GM18499 (cell line): ENCODE measurements at regions not wholly inside any gene's neighbourhood (a gene's known extent, or its start where the extent isn't known, plus 50 kb on each side); places are given as distances from the start of the nearest gene placed in this dataset.
"Not testable (repeated sequence)": the region's sequence is repeated elsewhere in the genome, so short reads cannot be mapped to it uniquely, and the experiment has no call there.

ENCODE experiments used
- ATAC-seq: cut with Tn5 transposase; IDR thresholded peaks from one replicate; pipeline ENCODE4 v1.9.1; 2021; ENCODE audit warnings: moderate number of reproducible peaks; ENCODE audit not compliant: insufficient read depth, unreplicated experiment

GRCh38 chr4:169934794-169935429 lies 91.3 kb downstream of the MFAP3L start:
- ATAC-seq, result no peak

- no peak for ATAC-seq
Observed at GRCh38 chr4:169933531-169933930, 92.7 kb downstream of the MFAP3L start.

DNA sequence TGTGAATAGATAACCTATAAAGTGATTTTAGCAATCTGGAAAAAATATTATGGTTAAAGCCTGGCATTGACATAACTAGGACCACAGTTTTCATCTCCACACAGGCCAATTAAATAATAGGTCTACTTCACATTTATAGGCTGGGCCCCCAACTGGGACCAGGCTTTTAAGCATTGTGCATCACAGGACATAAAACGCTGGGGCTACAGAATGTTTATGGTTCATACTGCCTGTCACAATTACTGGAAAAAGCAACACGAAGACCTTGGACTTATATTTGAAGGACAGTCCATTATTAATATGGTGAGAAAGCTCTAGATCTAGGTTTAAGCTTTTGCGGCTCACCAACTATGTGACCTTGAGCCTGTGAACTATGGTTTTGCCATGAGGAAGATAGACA lies 94.2 kb downstream of the MFAP3L start:
- no peak for ATAC-seq

DNA sequence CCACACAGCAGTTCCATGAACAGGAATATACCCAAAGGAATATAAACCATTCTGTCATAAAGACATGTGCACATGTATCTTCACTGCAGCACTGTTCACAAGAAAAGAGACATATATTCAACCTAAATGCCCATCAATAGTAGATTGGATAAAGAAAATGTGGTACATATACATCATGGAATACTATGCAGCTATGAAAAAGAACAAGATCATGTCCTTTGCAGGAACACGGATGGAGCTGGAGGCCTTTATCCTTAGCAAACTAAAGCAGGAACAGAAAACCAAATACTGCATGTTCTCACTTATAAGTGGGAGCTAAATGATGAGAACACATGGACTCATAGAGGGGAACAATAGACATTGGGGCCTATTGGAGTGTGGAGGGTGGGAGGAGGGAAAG lies 95.4 kb downstream of the MFAP3L start:
- not testable (repeated sequence) for ATAC-seq

DNA sequence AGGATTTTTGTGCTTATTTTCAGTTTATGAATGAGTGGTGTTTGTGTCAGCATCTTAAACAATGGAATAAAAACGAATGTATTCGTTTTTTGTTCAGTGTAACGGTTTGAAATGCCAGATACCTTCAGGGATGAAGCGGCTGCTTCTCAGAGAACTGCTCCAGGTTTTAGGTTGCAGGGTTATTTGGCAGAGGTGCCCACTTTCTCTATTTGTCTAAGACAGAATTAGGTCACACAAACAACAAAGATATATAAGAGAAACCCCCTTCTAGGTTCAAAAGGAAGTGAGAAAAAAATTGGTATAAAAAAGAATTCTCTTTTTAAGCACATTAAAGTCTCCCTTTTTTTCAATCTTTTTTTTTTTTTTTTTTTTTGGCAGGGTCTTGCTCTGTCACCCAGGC lies 98.9 kb downstream of the MFAP3L start:
- ATAC-seq, result no peak

GRCh38 chr4:169925678-169926077 lies 100.5 kb downstream of the MFAP3L start:
- ATAC-seq, result no peak

DNA sequence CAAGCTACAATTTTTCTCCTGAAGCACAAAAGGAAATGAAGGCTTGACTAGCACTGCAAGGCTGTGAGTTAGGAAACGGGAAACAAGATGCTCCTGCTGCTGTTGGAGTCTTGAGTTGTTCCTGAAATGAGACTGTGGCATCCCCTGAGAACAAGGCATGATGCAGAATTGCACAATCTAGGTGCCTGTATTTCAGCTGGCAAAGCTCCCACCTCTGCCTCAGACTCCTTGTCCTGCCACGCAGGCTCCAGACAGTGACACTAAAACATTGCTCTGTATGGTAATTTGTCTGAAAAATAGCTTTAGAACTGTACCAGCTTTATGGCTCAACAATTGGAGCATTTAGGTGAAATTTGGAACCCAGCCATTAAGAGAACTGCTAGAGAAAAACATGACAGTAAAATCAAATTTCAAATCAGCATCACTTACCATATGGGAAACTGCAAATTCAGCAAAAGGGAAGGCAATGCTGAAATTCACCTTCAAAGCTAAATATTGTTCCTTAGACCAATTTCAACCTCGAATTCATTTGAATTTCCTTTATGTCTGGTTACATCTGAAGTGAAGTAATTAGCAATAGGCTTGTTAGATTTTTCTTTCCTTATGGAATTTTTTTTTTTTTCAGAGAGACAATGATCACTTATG lies 103.4 kb downstream of the MFAP3L start:
- no peak for ATAC-seq

GRCh38 chr4:169921732-169922131 lies 104.5 kb downstream of the MFAP3L start:
- ATAC-seq, result no peak

GRCh38 chr4:169921237-169921636 lies 105.0 kb downstream of the MFAP3L start:
- ATAC-seq, result no peak

GRCh38 chr4:169919194-169920124 lies 106.7 kb downstream of the MFAP3L start:
- not testable (repeated sequence) for ATAC-seq

GRCh38 chr4:169915545-169915944 lies 110.7 kb downstream of the MFAP3L start:
- no peak for ATAC-seq

GRCh38 chr4:169914866-169915265 lies 111.3 kb downstream of the MFAP3L start:
- no peak for ATAC-seq

DNA sequence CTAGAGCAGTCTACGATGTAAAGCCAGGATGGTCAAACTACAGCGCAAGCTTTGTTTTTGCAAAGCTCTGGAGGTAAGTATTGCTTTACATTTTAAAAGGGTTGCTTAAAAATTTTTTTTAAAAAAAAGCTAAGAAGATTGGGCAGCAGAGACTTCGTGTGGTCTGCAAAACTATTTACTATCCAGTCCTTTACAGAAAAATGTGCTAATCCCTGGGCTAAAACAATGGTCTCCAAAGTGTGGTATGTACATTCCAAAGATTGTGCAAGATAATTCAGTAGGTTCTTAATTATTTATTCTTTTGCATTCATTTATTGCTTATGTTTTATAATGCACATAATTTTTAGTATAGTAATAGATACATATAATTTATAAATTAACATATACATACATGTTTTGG lies 113.2 kb downstream of the MFAP3L start:
- ATAC-seq, result no peak

- no peak for ATAC-seq
Observed at GRCh38 chr4:169909897-169910296, 116.3 kb downstream of the MFAP3L start.

DNA sequence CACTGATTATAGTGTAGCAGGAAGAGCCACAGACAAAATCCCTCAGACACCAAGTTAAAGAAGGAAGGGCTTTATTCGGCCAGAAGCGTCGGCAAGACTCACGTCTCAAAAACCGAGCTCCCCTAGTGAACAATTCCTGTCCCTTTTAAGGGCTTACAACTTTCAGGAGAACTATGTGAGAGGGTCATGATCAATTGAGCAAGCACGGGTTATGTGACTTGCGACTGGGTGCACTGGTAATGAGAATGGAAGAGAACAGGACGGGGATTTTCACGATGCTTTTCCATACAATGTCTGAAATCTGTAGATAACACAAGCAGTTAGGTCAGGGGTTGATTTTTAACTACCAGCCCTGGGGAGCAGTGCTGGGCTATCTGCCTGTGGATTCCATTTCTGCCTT lies 116.7 kb downstream of the MFAP3L start:
- no peak for ATAC-seq

DNA sequence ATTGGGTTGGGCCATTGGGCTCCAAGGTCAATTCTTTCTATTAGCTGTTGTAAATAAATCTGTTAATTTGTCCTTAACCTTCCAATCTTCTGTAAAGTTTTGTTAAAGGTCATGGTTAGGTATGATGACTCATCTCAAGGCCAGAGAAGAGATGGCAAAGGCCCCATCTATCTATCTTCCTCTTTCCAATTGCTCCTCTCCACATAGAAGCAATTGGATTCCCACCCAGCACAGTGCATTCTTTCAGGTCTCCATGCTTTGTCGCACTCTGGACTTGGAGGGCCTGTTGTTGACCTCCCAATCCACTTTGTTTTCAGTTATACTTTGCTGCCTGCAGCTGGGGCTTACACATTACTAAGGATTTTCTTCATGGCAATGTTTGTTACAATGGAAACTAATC lies 118.5 kb downstream of the MFAP3L start:
- ATAC-seq, result no peak

GRCh38 chr4:169906821-169907220 lies 119.4 kb downstream of the MFAP3L start:
- ATAC-seq, result no peak

DNA sequence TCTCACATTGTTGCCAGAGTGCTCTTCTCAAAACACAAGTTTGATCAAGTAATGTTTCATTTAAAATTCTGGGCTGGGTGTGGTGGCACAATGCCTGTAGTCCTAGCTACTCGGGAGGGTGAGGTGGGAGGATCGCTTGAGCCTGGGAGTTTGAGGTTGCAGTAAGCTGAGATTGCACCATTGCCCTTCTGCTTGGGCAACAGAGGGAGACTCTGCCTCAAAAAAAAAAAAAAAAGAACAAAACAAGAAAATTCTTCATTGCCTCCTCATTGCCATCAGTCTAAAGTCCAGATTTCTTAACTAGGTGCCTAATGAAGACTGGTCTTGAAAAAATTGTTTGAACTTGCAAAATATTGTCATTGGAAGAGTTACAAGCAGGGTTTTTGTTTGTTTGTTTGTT lies 120.1 kb downstream of the MFAP3L start:
- no peak for ATAC-seq

DNA sequence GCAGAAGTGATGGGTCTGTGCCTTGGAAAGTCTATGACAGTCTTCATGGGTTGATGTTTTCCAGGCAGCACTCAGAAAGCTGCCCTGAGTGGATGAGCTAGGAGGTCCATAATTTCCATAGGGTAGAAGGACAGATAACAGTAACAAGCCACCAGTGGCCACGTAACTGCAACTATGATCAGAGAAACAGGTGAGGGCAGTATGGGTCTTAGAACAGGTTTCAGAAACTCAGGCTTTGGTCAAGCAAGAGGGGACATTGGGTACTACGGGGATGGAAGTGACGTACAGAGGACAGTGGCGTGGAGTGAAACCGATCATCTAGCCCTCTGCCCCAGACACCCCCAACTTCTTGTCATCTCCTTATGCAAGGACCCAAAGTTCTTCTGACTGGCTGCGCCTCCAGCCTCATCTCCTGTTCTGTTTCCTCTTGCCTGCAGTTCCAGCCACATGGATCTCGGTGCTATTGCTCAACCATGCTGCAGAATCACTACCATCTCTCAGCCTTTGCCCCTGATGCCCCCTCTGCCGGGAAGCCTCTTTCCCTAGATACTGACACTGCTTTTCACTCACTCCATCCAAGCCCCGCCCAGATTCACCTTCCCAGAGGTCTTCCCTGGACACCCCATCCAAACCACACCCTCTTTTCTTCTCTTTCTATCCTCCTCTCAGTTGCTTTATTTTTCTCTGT lies 123.4 kb downstream of the MFAP3L start:
- ATAC-seq, result no peak

DNA sequence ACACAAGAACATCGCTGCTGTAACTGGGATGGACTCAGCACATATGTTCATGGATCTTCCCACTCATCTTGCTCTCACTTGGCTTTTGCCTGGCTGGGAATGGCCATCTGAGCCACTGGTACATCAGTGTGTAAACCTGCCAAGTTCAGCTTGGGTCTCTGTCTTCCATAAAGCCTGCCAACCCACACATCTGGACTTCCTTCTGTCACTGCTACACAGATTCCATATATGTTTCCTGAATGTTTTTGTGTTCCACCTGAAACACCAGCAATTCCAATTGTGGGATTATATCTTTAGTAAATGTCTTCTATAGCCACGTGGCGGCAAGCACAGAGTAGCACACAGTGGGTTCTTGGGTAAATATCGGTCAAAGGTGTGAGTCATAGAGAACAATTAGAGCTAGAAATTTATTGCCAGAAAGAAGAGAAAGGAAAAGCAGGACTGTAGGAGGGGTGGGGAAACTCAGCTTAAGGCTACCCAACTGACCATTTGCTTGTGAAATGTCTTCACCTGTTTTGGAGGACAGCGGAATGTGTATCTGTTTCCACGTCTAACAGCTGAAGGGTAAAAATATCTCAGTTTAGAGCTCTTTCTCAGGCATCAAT lies 125.9 kb downstream of the MFAP3L start:
- ATAC-seq, result no peak
